Uterus (tissue), 2 donors: ENCODE measurements at regions not wholly inside any gene's neighbourhood (a gene's known extent, or its start where the extent isn't known, plus 50 kb on each side); places are given as distances from the start of the nearest gene placed in this dataset.

Experiments used
- POLR2A ChIP-seq, 2 donors: fragments of 450-650 bp; IDR thresholded peaks; one replicate each; pipeline ENCODE4 v1.6.1; 2016; ENCODE audit warnings: antibody characterized with exemption in 2 of 2, mild to moderate bottlenecking in 1 of 2, moderate library complexity in 1 of 2
- TF ChIP-seq, protein P1 (sequence below), 4 experiments: fragments of 200-600 bp in 2 of 4; fragments of 450-650 bp in 2 of 4; sonication (generic) in 2 of 4; IDR thresholded peaks; one replicate each; pipeline ENCODE4 v1.5.1; 2016 to 2019; ENCODE audit warnings: antibody characterized with exemption in 4 of 4, mild to moderate bottlenecking in 2 of 4, moderate library complexity in 1 of 4

DNA sequence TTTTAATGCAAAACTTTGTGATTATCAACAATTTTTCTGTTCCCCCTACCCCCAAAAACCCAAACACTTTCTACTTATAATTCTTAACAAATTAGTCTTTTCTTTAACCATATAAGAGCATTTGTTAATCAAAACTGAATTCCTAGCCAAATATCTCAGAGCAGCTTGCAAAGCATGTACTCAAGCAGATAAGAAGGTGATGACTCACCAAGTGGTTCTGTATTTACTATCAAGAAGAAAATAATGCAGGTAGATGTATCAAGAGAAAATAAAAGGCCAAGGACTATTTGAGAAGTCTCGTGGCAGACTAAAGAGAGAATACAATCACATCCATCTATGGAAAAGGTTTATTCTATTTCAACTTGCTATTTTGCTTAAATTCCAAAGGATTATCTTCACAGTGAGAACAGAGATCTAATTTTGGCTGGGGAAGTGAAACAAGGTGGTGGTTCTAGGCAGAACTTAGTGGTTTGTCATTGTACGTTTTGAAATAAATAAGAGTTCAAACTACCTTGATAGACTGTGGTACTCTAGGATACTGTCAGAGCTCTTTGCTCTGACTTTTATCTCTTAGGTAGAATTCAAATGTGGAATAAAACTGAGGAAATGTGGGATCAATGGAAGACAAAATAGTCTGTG is 94.7 kb upstream of the NRIP1 start:
- TF ChIP-seq POLR2A (IDR thresholded peaks at IDR 0.05), result no peak
- TF ChIP-seq, protein P1, sequence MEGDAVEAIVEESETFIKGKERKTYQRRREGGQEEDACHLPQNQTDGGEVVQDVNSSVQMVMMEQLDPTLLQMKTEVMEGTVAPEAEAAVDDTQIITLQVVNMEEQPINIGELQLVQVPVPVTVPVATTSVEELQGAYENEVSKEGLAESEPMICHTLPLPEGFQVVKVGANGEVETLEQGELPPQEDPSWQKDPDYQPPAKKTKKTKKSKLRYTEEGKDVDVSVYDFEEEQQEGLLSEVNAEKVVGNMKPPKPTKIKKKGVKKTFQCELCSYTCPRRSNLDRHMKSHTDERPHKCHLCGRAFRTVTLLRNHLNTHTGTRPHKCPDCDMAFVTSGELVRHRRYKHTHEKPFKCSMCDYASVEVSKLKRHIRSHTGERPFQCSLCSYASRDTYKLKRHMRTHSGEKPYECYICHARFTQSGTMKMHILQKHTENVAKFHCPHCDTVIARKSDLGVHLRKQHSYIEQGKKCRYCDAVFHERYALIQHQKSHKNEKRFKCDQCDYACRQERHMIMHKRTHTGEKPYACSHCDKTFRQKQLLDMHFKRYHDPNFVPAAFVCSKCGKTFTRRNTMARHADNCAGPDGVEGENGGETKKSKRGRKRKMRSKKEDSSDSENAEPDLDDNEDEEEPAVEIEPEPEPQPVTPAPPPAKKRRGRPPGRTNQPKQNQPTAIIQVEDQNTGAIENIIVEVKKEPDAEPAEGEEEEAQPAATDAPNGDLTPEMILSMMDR (IDR thresholded peaks at IDR 0.05), result no peak
